ENCODE measurements at regions not wholly inside any gene's neighbourhood (a gene's known extent, or its start where the extent isn't known, plus 50 kb on each side); places are given as distances from the start of the nearest gene placed in this dataset.
"Not testable (repeated sequence)": the region's sequence is repeated elsewhere in the genome, so short reads cannot be mapped to it uniquely, and the experiment has no call there.

- H3K4me3 ChIP-seq (ENCODE audit: low read length in 2 of 2) = no peak overlapping the region
- intact Hi-C loops (cut with DNase I) = no loop called here
Measured at GRCh38 chr5:17022296-17022695, 86.2 kb upstream of the MYO10 start.

GRCh38 chr5:17024686-17025180 is 88.6 kb upstream of the MYO10 start:
- H3K4me3 ChIP-seq (ENCODE audit: low read length in 2 of 2) = no peak overlapping the region
- no peaks in the 10 kb centered on the region for H3K9me3 ChIP-seq (ENCODE audit: control insufficient read depth, low read length)
- 71 to 79% methylated on average over 6 of the region's 6 CpGs for WGBS, 2 donors
- DNase-seq (no peak), ATAC-seq (ENCODE audit: low FRiP score) (no peak)
- intact Hi-C loops (cut with DNase I) = no loop called here
- H3K27me3 ChIP-seq (ENCODE audit: control insufficient read depth in 1 of 2, insufficient read depth in 2 of 2, low read length in 1 of 2) = no peaks in the 10 kb centered on the region
- H3K36me3 ChIP-seq (ENCODE audit: control insufficient read depth in 1 of 2, insufficient read depth in 2 of 2, low read length in 1 of 2) = no peaks in the 10 kb centered on the region
- H3K4me1 ChIP-seq (ENCODE audit: control insufficient read depth in 1 of 2, insufficient read depth in 2 of 2, low read length in 2 of 2) = no peaks in the 10 kb centered on the region
- H3K27ac ChIP-seq (ENCODE audit: low read depth in 1 of 2, low read length in 2 of 2) = no peak overlapping the region

More at GRCh38 chr5:17022296-17022695, 86.2 kb upstream of the MYO10 start:
- DNase-seq (no peak), ATAC-seq (ENCODE audit: low FRiP score) (no peak)
- H3K36me3 ChIP-seq (ENCODE audit: control insufficient read depth in 1 of 2, insufficient read depth in 2 of 2, low read length in 1 of 2) = no peaks in the 10 kb centered on the region
- no peaks in the 10 kb centered on the region for H3K9me3 ChIP-seq (ENCODE audit: control insufficient read depth, low read length)
- H3K27ac ChIP-seq (ENCODE audit: low read depth in 1 of 2, low read length in 2 of 2) = no peak overlapping the region
- no peaks in the 10 kb centered on the region for H3K27me3 ChIP-seq (ENCODE audit: control insufficient read depth in 1 of 2, insufficient read depth in 2 of 2, low read length in 1 of 2)
- H3K4me1 ChIP-seq (ENCODE audit: control insufficient read depth in 1 of 2, insufficient read depth in 2 of 2, low read length in 2 of 2) = no peaks in the 10 kb centered on the region
- WGBS, 2 donors = 93 to 95% methylated on average over 2 of the region's 2 CpGs

GRCh38 chr5:17031659-17032277 is 95.7 kb upstream of the MYO10 start:
- H3K27me3 ChIP-seq (ENCODE audit: control insufficient read depth in 1 of 2, insufficient read depth in 2 of 2, low read length in 1 of 2); DNase-seq; H3K27ac ChIP-seq (ENCODE audit: low read depth in 1 of 2, low read length in 2 of 2); H3K4me3 ChIP-seq (ENCODE audit: low read length in 2 of 2); intact Hi-C loops (cut with DNase I); ATAC-seq (ENCODE audit: low FRiP score); H3K9me3 ChIP-seq (ENCODE audit: control insufficient read depth, low read length); H3K4me1 ChIP-seq (ENCODE audit: control insufficient read depth in 1 of 2, insufficient read depth in 2 of 2, low read length in 2 of 2); H3K36me3 ChIP-seq (ENCODE audit: control insufficient read depth in 1 of 2, insufficient read depth in 2 of 2, low read length in 1 of 2): not testable (repeated sequence)
- WGBS, 2 donors = 91 to 93% methylated on average over 24 of the region's 24 CpGs

- DNase-seq; H3K36me3 ChIP-seq (ENCODE audit: control insufficient read depth in 1 of 2, insufficient read depth in 2 of 2, low read length in 1 of 2); H3K9me3 ChIP-seq (ENCODE audit: control insufficient read depth, low read length); intact Hi-C loops (cut with DNase I); H3K27me3 ChIP-seq (ENCODE audit: control insufficient read depth in 1 of 2, insufficient read depth in 2 of 2, low read length in 1 of 2); H3K4me3 ChIP-seq (ENCODE audit: low read length in 2 of 2); H3K27ac ChIP-seq (ENCODE audit: low read depth in 1 of 2, low read length in 2 of 2); ATAC-seq (ENCODE audit: low FRiP score); H3K4me1 ChIP-seq (ENCODE audit: control insufficient read depth in 1 of 2, insufficient read depth in 2 of 2, low read length in 2 of 2): not testable (repeated sequence)
- 94 to 95% methylated on average over 41 to 43 of the region's 43 CpGs for WGBS, 2 donors
Measured at GRCh38 chr5:17032314-17032985, 96.4 kb upstream of the MYO10 start.

GRCh38 chr5:17034992-17035391 is 98.9 kb upstream of the MYO10 start:
- H3K4me3 ChIP-seq (ENCODE audit: low read length in 2 of 2); H3K4me1 ChIP-seq (ENCODE audit: control insufficient read depth in 1 of 2, insufficient read depth in 2 of 2, low read length in 2 of 2); intact Hi-C loops (cut with DNase I); ATAC-seq (ENCODE audit: low FRiP score); H3K27me3 ChIP-seq (ENCODE audit: control insufficient read depth in 1 of 2, insufficient read depth in 2 of 2, low read length in 1 of 2); DNase-seq; H3K27ac ChIP-seq (ENCODE audit: low read depth in 1 of 2, low read length in 2 of 2); H3K9me3 ChIP-seq (ENCODE audit: control insufficient read depth, low read length); H3K36me3 ChIP-seq (ENCODE audit: control insufficient read depth in 1 of 2, insufficient read depth in 2 of 2, low read length in 1 of 2): not testable (repeated sequence)
- 89 to 95% methylated on average over 2 of the region's 2 CpGs for WGBS, 2 donors

- no peak overlapping the region for H3K27ac ChIP-seq (ENCODE audit: low read depth in 1 of 2, low read length in 2 of 2)
- 71 to 74% methylated on average over 3 of the region's 3 CpGs for WGBS, 2 donors
- intact Hi-C loops (cut with DNase I) = no loop called here
- no peaks in the 10 kb centered on the region for H3K27me3 ChIP-seq (ENCODE audit: control insufficient read depth in 1 of 2, insufficient read depth in 2 of 2, low read length in 1 of 2)
- DNase-seq (no peak), ATAC-seq (ENCODE audit: low FRiP score) (no peak)
- no peaks in the 10 kb centered on the region for H3K4me1 ChIP-seq (ENCODE audit: control insufficient read depth in 1 of 2, insufficient read depth in 2 of 2, low read length in 2 of 2)
- H3K36me3 ChIP-seq (ENCODE audit: control insufficient read depth in 1 of 2, insufficient read depth in 2 of 2, low read length in 1 of 2) = no peaks in the 10 kb centered on the region
- H3K9me3 ChIP-seq (ENCODE audit: control insufficient read depth, low read length) = no peaks in the 10 kb centered on the region
- H3K4me3 ChIP-seq (ENCODE audit: low read length in 2 of 2) = no peak overlapping the region
Measured at GRCh38 chr5:17037751-17038150, 101.7 kb upstream of the MYO10 start.

GRCh38 chr5:17039170-17039569 is 103.1 kb upstream of the MYO10 start:
- intact Hi-C loops (cut with DNase I) = no loop called here
- Histone ChIP-seq H3K9me3 (ENCODE audit: control insufficient read depth, low read length) (no peaks in the 10 kb centered on the region), H3K36me3 (ENCODE audit: control insufficient read depth in 1 of 2, insufficient read depth in 2 of 2, low read length in 1 of 2) (no peaks in the 10 kb centered on the region), H3K4me3 (ENCODE audit: low read length in 2 of 2) (no peak overlapping the region), H3K27me3 (ENCODE audit: control insufficient read depth in 1 of 2, insufficient read depth in 2 of 2, low read length in 1 of 2) (no peaks in the 10 kb centered on the region), H3K27ac (ENCODE audit: low read depth in 1 of 2, low read length in 2 of 2) (no peak overlapping the region), H3K4me1 (ENCODE audit: control insufficient read depth in 1 of 2, insufficient read depth in 2 of 2, low read length in 2 of 2) (no peaks in the 10 kb centered on the region)
- DNase-seq = no peak
- no peak for ATAC-seq (ENCODE audit: low FRiP score)
- 81 to 84% methylated on average over 2 of the region's 2 CpGs for WGBS, 2 donors

GRCh38 chr5:17042041-17042440 is 106.0 kb upstream of the MYO10 start:
- intact Hi-C loops (cut with DNase I) = no loop called here
- ATAC-seq (ENCODE audit: low FRiP score) = no peak
- 57 to 66% methylated on average over 5 of the region's 5 CpGs for WGBS, 2 donors
- H3K4me1 ChIP-seq (ENCODE audit: control insufficient read depth in 1 of 2, insufficient read depth in 2 of 2, low read length in 2 of 2) = no peaks in the 10 kb centered on the region
- no peaks in the 10 kb centered on the region for H3K9me3 ChIP-seq (ENCODE audit: control insufficient read depth, low read length)
- no peaks in the 10 kb centered on the region for H3K27me3 ChIP-seq (ENCODE audit: control insufficient read depth in 1 of 2, insufficient read depth in 2 of 2, low read length in 1 of 2)
- no peak overlapping the region for H3K27ac ChIP-seq (ENCODE audit: low read depth in 1 of 2, low read length in 2 of 2)
- no peak overlapping the region for H3K4me3 ChIP-seq (ENCODE audit: low read length in 2 of 2)
- H3K36me3 ChIP-seq (ENCODE audit: control insufficient read depth in 1 of 2, insufficient read depth in 2 of 2, low read length in 1 of 2) = no peaks in the 10 kb centered on the region
- DNase-seq = no peak

GRCh38 chr5:17046320-17046719 is 110.2 kb upstream of the MYO10 start:
- Histone ChIP-seq H3K36me3 (ENCODE audit: control insufficient read depth in 1 of 2, insufficient read depth in 2 of 2, low read length in 1 of 2) (no peaks in the 10 kb centered on the region), H3K27me3 (ENCODE audit: control insufficient read depth in 1 of 2, insufficient read depth in 2 of 2, low read length in 1 of 2) (no peaks in the 10 kb centered on the region), H3K27ac (ENCODE audit: low read depth in 1 of 2, low read length in 2 of 2) (no peak overlapping the region), H3K9me3 (ENCODE audit: control insufficient read depth, low read length) (no peaks in the 10 kb centered on the region), H3K4me1 (ENCODE audit: control insufficient read depth in 1 of 2, insufficient read depth in 2 of 2, low read length in 2 of 2) (no peaks in the 10 kb centered on the region), H3K4me3 (ENCODE audit: low read length in 2 of 2) (no peak overlapping the region)
- ATAC-seq (ENCODE audit: low FRiP score) (no peak), DNase-seq (no peak)
- intact Hi-C loops (cut with DNase I) = no loop called here

Measured in aorta (tissue), 5 donors.